Neural crest cell (in vitro differentiated cells): ENCODE measurements at regions not wholly inside any gene's neighbourhood (a gene's known extent, or its start where the extent isn't known, plus 50 kb on each side); places are given as distances from the start of the nearest gene placed in this dataset.

Source experiments
- DNase-seq: peaks from one replicate; pipeline ENCODE4 v3.0.0; 2021; ENCODE audit warnings: low read depth, mixed read lengths, low spot score
- H3K27ac Mint-ChIP-seq: one replicate; pipeline ENCODE4 v1.8.0; 2021; ENCODE audit warnings: mild to moderate bottlenecking, mixed read lengths; ENCODE audit not compliant: unreplicated experiment
- H3K27me3 Mint-ChIP-seq: 2 replicates; pipeline ENCODE4 v1.8.0; 2021; ENCODE audit warnings: low read depth, mild to moderate bottlenecking, mixed read lengths
- H3K36me3 Mint-ChIP-seq: 2 replicates; pipeline ENCODE4 v1.8.0; 2021; ENCODE audit warnings: low read depth, mild to moderate bottlenecking, mixed read lengths
- H3K4me1 Mint-ChIP-seq: 2 replicates; pipeline ENCODE4 v1.8.0; 2021; ENCODE audit warnings: mixed read lengths
- H3K4me3 Mint-ChIP-seq: one replicate; pipeline ENCODE4 v1.8.0; 2021; ENCODE audit warnings: mild to moderate bottlenecking, mixed read lengths
- H3K9me3 Mint-ChIP-seq: 2 replicates; pipeline ENCODE4 v1.8.0; 2021; ENCODE audit warnings: mixed read lengths
- TF ChIP-seq, protein P1 (sequence below): fragments of 200-600 bp; sonication (generic); conservative IDR thresholded peaks from 2 replicates; pipeline ENCODE4 v1.5.0; 2021; ENCODE audit warnings: antibody characterized with exemption, mild to moderate bottlenecking

DNA sequence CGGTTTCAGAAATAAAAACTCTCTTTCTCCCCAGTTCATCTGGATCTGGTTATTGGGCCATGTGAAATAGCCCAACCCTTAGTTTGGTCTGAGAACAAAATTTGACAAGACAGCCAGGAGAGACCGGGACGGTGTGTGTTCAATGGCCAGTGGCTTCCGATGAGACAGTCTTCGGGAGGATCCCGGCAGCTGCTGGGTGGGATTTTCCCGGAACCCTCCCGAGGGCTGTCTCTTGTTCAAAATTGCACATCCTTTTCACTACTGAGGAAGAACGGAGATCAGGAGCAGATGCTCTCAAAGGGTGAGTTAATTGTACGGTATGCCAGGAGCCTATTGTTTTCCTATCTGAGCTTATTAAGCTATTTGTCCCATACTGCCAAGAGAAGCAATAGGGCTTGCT, 166.5 kb downstream of the PRR32 start:
- DNase-seq, result no peak
- TF ChIP-seq, protein P1, sequence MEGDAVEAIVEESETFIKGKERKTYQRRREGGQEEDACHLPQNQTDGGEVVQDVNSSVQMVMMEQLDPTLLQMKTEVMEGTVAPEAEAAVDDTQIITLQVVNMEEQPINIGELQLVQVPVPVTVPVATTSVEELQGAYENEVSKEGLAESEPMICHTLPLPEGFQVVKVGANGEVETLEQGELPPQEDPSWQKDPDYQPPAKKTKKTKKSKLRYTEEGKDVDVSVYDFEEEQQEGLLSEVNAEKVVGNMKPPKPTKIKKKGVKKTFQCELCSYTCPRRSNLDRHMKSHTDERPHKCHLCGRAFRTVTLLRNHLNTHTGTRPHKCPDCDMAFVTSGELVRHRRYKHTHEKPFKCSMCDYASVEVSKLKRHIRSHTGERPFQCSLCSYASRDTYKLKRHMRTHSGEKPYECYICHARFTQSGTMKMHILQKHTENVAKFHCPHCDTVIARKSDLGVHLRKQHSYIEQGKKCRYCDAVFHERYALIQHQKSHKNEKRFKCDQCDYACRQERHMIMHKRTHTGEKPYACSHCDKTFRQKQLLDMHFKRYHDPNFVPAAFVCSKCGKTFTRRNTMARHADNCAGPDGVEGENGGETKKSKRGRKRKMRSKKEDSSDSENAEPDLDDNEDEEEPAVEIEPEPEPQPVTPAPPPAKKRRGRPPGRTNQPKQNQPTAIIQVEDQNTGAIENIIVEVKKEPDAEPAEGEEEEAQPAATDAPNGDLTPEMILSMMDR, result no peak
- Mint-ChIP-seq H3K4me1 (no peaks in the 10 kb centered on the region), H3K27me3 (no peaks in the 10 kb centered on the region), H3K9me3 (peaks cover 2% of the 10 kb centered on the region), H3K27ac (no peak overlapping the region), H3K4me3 (no peak overlapping the region), H3K36me3 (no peaks in the 10 kb centered on the region)

DNA sequence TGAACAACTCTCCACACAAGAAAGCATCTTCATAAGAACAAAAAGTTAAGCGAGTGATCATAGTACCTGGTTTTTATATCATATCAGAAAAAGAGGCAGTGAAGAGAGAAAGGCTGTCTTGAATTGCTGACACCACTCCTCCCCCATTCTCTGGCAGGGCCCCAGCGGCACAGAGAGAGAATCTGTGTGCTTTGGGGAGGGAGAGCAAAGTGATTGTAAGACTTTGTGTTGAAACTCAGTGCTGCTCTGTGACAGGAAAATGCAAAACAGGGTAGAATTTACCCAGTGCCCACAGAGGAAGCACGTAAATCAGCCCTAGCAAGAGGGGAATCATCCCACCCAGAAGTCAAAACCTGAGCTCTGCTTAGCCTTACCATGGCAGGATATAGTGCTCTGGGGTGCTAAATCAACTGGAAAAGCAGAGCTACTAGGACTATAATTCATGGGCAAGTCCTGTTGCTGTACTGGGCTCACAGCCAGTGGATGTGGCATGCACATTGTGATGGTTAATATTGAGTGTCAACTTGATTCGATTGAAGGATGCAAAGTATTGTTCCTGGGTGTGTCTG, 174.6 kb downstream of the PRR32 start:
- no peak for DNase-seq
- TF ChIP-seq, protein P1, result no peak
- H3K4me1 Mint-ChIP-seq, result peaks cover 14% of the 10 kb centered on the region
- H3K9me3 Mint-ChIP-seq, result no peaks in the 10 kb centered on the region
- no peaks in the 10 kb centered on the region for H3K36me3 Mint-ChIP-seq
- H3K4me3 Mint-ChIP-seq, result no peak overlapping the region
- H3K27me3 Mint-ChIP-seq, result no peaks in the 10 kb centered on the region
- H3K27ac Mint-ChIP-seq, result peak overlapping the region; percentile 55

DNA sequence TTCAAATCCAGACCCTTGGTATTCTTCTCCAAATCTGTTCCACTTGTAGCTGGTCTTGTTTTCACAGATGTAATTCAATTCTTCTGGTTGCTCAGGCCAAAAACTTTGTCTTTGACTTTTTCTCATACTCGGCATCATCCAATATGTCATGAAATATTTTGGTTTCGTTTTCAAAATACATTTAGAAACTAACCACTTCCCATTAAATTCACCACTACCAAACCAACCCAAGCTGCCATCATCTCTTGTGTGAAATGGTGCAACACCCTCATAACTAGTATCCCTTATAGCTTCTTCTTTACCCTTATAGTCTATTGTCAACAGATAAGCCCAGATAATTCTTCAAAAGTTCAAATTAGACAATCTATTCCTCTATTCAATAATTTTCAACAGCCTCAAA, 192.1 kb downstream of the PRR32 start:
- Mint-ChIP-seq H3K4me3 (no peak overlapping the region), H3K27me3 (no peaks in the 10 kb centered on the region), H3K4me1 (no peaks in the 10 kb centered on the region), H3K27ac (no peak overlapping the region), H3K36me3 (peaks cover 2% of the 10 kb centered on the region), H3K9me3 (peaks cover 10% of the 10 kb centered on the region)
- no peak for DNase-seq
- TF ChIP-seq, protein P1, result no peak

DNA sequence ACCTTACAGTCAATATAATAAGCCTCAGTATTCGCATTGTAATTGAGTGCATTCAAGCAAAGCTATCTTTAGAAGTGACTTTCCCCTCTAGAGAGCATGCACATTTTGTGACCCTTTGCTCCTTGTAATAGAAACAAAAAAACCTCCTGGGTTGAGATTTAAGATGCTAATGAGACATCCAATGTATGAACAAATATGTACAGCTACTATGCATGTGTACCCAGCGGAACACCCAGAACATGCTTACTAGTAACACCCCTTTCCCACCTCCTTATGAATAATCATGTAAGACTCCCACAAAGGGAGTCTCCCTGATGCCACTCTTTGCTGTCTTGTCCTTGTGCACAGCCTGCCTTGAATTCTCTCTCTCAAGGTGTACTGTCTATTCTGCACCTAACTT, 205.5 kb downstream of the PRR32 start:
- Mint-ChIP-seq H3K4me3 (no peak overlapping the region), H3K27ac (no peak overlapping the region), H3K36me3 (no peaks in the 10 kb centered on the region), H3K27me3 (no peaks in the 10 kb centered on the region), H3K9me3 (no peaks in the 10 kb centered on the region), H3K4me1 (peaks cover 10% of the 10 kb centered on the region)
- no peak for DNase-seq
- TF ChIP-seq, protein P1, result no peak

DNA sequence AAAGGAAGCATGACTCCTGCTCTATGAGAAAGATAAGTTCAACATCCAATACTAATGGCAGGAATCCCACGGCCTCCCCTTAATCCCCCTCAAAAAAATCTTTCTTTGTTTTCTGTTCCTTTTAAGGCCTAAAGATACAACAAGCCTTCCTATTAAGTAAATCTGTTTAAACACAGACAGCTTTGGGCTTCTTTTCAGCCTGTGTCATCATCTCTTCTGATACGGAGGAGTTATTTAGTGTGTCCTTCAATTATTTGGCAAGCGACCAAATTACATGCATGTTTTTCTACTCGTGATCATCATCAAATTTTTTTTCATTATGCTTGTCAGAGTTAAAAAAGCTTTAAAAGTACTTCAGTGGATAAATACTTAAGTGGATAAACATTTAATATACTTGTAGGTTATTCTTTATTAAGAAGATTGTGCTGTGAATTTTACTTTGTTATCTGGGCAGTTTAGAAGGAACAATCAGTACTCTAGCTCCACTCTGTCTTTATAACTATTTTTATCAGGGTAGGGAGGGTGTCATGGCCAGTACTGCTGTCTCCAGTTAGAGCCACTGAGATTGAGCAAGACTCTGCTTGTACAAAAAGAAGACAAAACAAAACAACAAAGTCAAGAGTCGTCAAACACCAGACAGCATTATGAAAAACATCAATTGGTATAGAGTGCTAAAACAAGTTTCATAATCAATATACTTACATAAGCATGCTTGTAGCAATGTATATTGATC, 210.7 kb downstream of the PRR32 start:
- H3K9me3 Mint-ChIP-seq, result no peaks in the 10 kb centered on the region

More for the DNA sequence above, 210.7 kb downstream of the PRR32 start:
- H3K27me3 Mint-ChIP-seq, result no peaks in the 10 kb centered on the region
- H3K27ac Mint-ChIP-seq, result no peak overlapping the region
- H3K4me1 Mint-ChIP-seq, result peaks cover under 1% of the 10 kb centered on the region
- no peaks in the 10 kb centered on the region for H3K36me3 Mint-ChIP-seq
- TF ChIP-seq, protein P1, result no peak
- no peak for DNase-seq
- no peak overlapping the region for H3K4me3 Mint-ChIP-seq
